ENCODE measurements at regions not wholly inside any gene's neighbourhood (a gene's known extent, or its start where the extent isn't known, plus 50 kb on each side); places are given as distances from the start of the nearest gene placed in this dataset.

GRCh38 chrX:10897768-10898167 is 213.4 kb upstream of the HCCS start:
- Histone ChIP-seq H3K4me1 (peaks cover 0 to 8% (median 0%) of the 10 kb centered on the region in 3 donors), H3K9me3 (no peaks in the 10 kb centered on the region), H3K4me3 (no peak overlapping the region), H3K36me3 (no peaks in the 10 kb centered on the region), H3K27ac (no peak overlapping the region), H3K27me3 (no peaks in the 10 kb centered on the region)
- no peak for DNase-seq
- TF ChIP-seq POLR2A (IDR thresholded peaks at IDR 0.05) (no peak), CTCF (IDR thresholded peaks at IDR 0.05) (no peak)
- intact Hi-C loops (cut with DNase I), result no loop called here
- 83 to 100% methylated on average over 3 to 9 of the region's 9 CpGs for WGBS, 2 donors

- H3K36me3 ChIP-seq, result no peaks in the 10 kb centered on the region
- H3K27ac ChIP-seq, result no peak overlapping the region
- H3K4me1 ChIP-seq, result peaks cover 0 to 8% (median 0%) of the 10 kb centered on the region in 3 donors
- no peaks in the 10 kb centered on the region for H3K9me3 ChIP-seq
- no peak for TF ChIP-seq CTCF (IDR thresholded peaks at IDR 0.05)
- TF ChIP-seq POLR2A (IDR thresholded peaks at IDR 0.05), result no peak
- DNase-seq, result no peak
- no peak overlapping the region for H3K4me3 ChIP-seq
- no peaks in the 10 kb centered on the region for H3K27me3 ChIP-seq
- WGBS, 2 donors, result 22 to 36% methylated on average over 4 of the region's 4 CpGs
- intact Hi-C loops (cut with DNase I), result no loop called here
Measured at GRCh38 chrX:10900585-10901289, 210.4 kb upstream of the HCCS start.

GRCh38 chrX:10901290-10901633 is 209.9 kb upstream of the HCCS start:
- Histone ChIP-seq H3K36me3 (no peaks in the 10 kb centered on the region), H3K27ac (no peak overlapping the region), H3K4me1 (peaks cover 0 to 8% (median 0%) of the 10 kb centered on the region in 3 donors), H3K4me3 (no peak overlapping the region), H3K27me3 (no peaks in the 10 kb centered on the region), H3K9me3 (no peaks in the 10 kb centered on the region)
- WGBS, 2 donors, result 9 to 50% methylated on average over 1 of the region's 1 CpG
- intact Hi-C loops (cut with DNase I), result no loop called here
- TF ChIP-seq CTCF (IDR thresholded peaks at IDR 0.05) (no peak), POLR2A (IDR thresholded peaks at IDR 0.05) (no peak)
- no peak for DNase-seq

GRCh38 chrX:10902001-10902400 is 209.1 kb upstream of the HCCS start:
- no peaks in the 10 kb centered on the region for H3K36me3 ChIP-seq
- DNase-seq, result no peak
- H3K27ac ChIP-seq, result no peak overlapping the region
- no peak overlapping the region for H3K4me3 ChIP-seq
- peaks cover 0 to 8% (median 0%) of the 10 kb centered on the region in 3 donors for H3K4me1 ChIP-seq
- peaks cover 0 to 6% (median 0%) of the 10 kb centered on the region in 3 donors for H3K9me3 ChIP-seq
- no peak for TF ChIP-seq POLR2A (IDR thresholded peaks at IDR 0.05)
- TF ChIP-seq CTCF (IDR thresholded peaks at IDR 0.05), result no peak
- intact Hi-C loops (cut with DNase I), result no loop called here
- H3K27me3 ChIP-seq, result no peaks in the 10 kb centered on the region
- whole genome bisulfite sequencing, 2 donors, result 20 to 80% methylated on average over 1 to 2 of the region's 2 CpGs

GRCh38 chrX:10903523-10903922 is 207.6 kb upstream of the HCCS start:
- TF ChIP-seq POLR2A (IDR thresholded peaks at IDR 0.05) (no peak), CTCF (IDR thresholded peaks at IDR 0.05) (no peak)
- Histone ChIP-seq H3K9me3 (peaks cover 0 to 6% (median 0%) of the 10 kb centered on the region in 3 donors), H3K4me1 (peaks cover 0 to 8% (median 0%) of the 10 kb centered on the region in 3 donors), H3K27me3 (no peaks in the 10 kb centered on the region), H3K36me3 (no peaks in the 10 kb centered on the region), H3K27ac (no peak overlapping the region), H3K4me3 (no peak overlapping the region)
- no peak for DNase-seq
- intact Hi-C loops (cut with DNase I), result no loop called here

Data from esophagus squamous epithelium (tissue), 5 donors.